ENCODE measurements at regions not wholly inside any gene's neighbourhood (a gene's known extent, or its start where the extent isn't known, plus 50 kb on each side); places are given as distances from the start of the nearest gene placed in this dataset.

- no peak for DNase-seq (ENCODE audit: low read depth)
- no peak for TF ChIP-seq CTCF (IDR thresholded peaks at IDR 0.05; ENCODE audit: insufficient read depth, low read length, poor library complexity, severe bottlenecking)
- Histone ChIP-seq H3K4me3 (ENCODE audit: low read depth, low read length) (no peak overlapping the region), H3K27me3 (ENCODE audit: control insufficient read depth, insufficient read depth, low read length) (no peaks in the 10 kb centered on the region), H3K36me3 (ENCODE audit: control insufficient read depth, insufficient read depth, low read length) (no peaks in the 10 kb centered on the region)
Observed at GRCh38 chr15:39323157-39323556, 257.7 kb upstream of the THBS1 start.

- DNase-seq (ENCODE audit: low read depth), result no peak
- TF ChIP-seq CTCF (IDR thresholded peaks at IDR 0.05; ENCODE audit: insufficient read depth, low read length, poor library complexity, severe bottlenecking), result no peak
- no peaks in the 10 kb centered on the region for H3K27me3 ChIP-seq (ENCODE audit: control insufficient read depth, insufficient read depth, low read length)
- H3K4me3 ChIP-seq (ENCODE audit: low read depth, low read length), result no peak overlapping the region
- no peaks in the 10 kb centered on the region for H3K36me3 ChIP-seq (ENCODE audit: control insufficient read depth, insufficient read depth, low read length)
Observed at GRCh38 chr15:39323706-39324105, 257.2 kb upstream of the THBS1 start.

- no peak for DNase-seq (ENCODE audit: low read depth)
- Histone ChIP-seq H3K4me3 (ENCODE audit: low read depth, low read length) (no peak overlapping the region), H3K27me3 (ENCODE audit: control insufficient read depth, insufficient read depth, low read length) (no peaks in the 10 kb centered on the region), H3K36me3 (ENCODE audit: control insufficient read depth, insufficient read depth, low read length) (no peaks in the 10 kb centered on the region)
- no peak for TF ChIP-seq CTCF (IDR thresholded peaks at IDR 0.05; ENCODE audit: insufficient read depth, low read length, poor library complexity, severe bottlenecking)
Observed at GRCh38 chr15:39326306-39326975, 254.4 kb upstream of the THBS1 start.

GRCh38 chr15:39327005-39327730 lies 253.7 kb upstream of the THBS1 start:
- DNase-seq (ENCODE audit: low read depth), result no peak
- H3K36me3 ChIP-seq (ENCODE audit: control insufficient read depth, insufficient read depth, low read length), result no peaks in the 10 kb centered on the region
- no peak overlapping the region for H3K4me3 ChIP-seq (ENCODE audit: low read depth, low read length)
- no peaks in the 10 kb centered on the region for H3K27me3 ChIP-seq (ENCODE audit: control insufficient read depth, insufficient read depth, low read length)
- no peak for TF ChIP-seq CTCF (IDR thresholded peaks at IDR 0.05; ENCODE audit: insufficient read depth, low read length, poor library complexity, severe bottlenecking)

GRCh38 chr15:39330061-39330460 lies 250.8 kb upstream of the THBS1 start:
- no peaks in the 10 kb centered on the region for H3K36me3 ChIP-seq (ENCODE audit: control insufficient read depth, insufficient read depth, low read length)
- DNase-seq (ENCODE audit: low read depth), result no peak
- no peak for TF ChIP-seq CTCF (IDR thresholded peaks at IDR 0.05; ENCODE audit: insufficient read depth, low read length, poor library complexity, severe bottlenecking)
- no peak overlapping the region for H3K4me3 ChIP-seq (ENCODE audit: low read depth, low read length)
- H3K27me3 ChIP-seq (ENCODE audit: control insufficient read depth, insufficient read depth, low read length), result no peaks in the 10 kb centered on the region

All from kidney epithelial cell (primary cell).